GM03348 (cell line): ENCODE measurements at regions not wholly inside any gene's neighbourhood (a gene's known extent, or its start where the extent isn't known, plus 50 kb on each side); places are given as distances from the start of the nearest gene placed in this dataset.

Experiments
- DNase-seq: peaks from one replicate; pipeline ENCODE4 v3.0.0; 2012; ENCODE audit warnings: low spot score

DNA sequence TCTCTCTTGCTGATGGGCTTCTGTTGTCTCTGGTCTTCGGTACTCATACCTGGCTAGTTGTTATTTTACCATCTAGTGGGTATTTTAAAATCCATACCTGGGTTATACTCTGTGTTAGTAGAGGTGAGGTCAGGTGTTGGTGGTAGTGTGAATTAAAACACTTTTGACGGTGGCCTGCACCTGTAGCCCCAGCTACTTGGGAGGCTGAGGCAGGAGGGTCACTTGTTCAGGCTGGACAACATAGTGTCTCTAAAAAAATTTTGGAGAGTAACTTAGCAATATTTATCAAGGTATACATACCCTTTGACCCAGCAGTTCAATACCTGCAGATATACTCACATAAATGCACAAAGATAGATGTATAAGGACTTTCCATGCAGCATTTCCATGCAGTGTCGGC lies 55.4 kb downstream of the GSX1 start:
- DNase-seq: no peak

- DNase-seq: no peak
Observed at GRCh38 chr13:27851096-27851850, 59.0 kb downstream of the GSX1 start.

DNA sequence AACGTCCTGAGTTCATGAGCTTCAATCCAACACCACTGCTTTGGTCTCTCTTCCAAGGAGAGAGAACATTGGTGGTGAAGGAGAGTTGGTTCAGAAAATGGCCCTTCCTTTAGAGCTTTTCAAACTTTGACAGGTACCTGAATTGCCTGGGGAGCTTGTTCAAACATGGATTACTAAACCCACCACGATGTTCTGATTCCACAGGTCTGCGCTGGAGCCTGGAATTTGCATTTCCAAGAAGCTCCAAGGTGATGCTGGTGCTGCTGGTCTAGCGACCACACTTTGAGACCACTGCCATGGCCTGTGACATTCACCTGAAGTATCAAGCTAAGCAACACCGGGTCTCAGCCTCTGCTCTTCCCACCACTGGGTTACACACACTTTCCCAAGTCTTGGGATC lies 60.2 kb downstream of the GSX1 start:
- no peak for DNase-seq

DNA sequence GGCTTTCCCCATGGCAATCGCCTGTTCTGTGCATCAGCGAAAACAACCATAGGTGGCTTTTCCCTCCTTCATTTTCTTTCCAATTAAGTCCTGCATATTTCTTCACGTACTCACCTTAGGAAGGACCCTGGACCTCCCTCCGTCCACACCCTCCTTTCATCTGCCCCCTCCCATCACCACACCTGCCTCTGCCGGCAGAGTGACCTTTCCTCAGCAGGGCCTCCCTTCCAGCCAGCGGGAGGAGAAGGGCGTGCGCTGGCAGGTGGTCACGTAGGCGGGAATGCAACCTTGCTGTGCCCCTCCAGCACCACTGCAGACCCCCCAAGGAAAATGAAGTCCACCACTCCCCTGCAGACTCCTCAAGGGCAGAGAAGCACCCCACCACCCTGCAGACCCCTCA lies 61.1 kb downstream of the GSX1 start:
- DNase-seq: no peak

GRCh38 chr13:27853861-27854260 lies 61.6 kb downstream of the GSX1 start:
- DNase-seq: peak; percentile 23

- no peak for DNase-seq
Observed at GRCh38 chr13:27854606-27855005, 62.3 kb downstream of the GSX1 start.

- no peak for DNase-seq
Observed at GRCh38 chr13:27855381-27855780, 63.1 kb downstream of the GSX1 start.

DNA sequence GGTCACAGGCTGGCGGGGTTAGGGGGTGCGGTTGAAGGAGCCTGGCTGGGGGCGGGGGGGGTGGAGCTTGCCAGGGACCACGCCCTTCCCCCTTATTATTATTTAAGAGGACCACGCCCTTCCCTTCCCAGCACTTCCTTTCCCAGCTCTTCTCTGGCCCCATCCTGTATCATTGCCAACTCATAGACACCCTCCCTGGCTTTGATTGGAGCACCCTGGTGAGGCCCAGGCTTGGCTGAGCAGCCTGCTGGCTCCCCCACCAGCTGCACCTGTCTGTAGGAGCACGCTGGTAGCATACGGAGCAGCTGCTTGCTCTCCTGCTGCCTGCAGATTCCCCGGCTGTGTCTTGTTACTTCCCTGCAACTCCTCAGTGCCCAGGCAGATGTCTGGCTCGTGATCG lies 62.5 kb upstream of the PDX1 start:
- no peak for DNase-seq

DNA sequence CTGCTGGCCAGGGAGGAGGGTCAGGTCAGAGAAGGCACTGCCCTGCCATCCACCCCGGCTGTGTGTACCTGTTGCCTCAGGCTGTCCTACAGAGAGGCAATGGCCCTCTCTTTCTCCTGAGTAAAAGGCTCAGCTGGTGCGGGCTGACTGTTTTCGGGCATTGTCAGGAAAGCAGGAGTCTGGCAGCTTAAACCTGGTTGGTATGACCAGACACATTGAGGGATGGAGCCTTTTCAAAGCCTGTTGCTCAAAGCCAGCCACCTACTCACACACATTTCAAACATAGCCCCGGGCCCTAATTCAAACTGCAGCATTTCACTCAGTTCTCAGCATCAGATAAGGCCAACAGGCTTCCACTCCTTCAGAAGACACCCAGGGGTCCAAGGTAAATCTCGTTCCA lies 61.8 kb upstream of the PDX1 start:
- DNase-seq: no peak

GRCh38 chr13:27860743-27861142 lies 59.1 kb upstream of the PDX1 start:
- no peak for DNase-seq

GRCh38 chr13:27861165-27861564 lies 58.6 kb upstream of the PDX1 start:
- DNase-seq: no peak

GRCh38 chr13:27868641-27869435 lies 51.0 kb upstream of the PDX1 start:
- DNase-seq: peak; percentile 31

- no peak for DNase-seq
Observed at GRCh38 chr13:27869436-27870095, 50.2 kb upstream of the PDX1 start.
